Inferior parietal cortex (tissue), 1 donor: ENCODE measurements at regions not wholly inside any gene's neighbourhood (a gene's known extent, or its start where the extent isn't known, plus 50 kb on each side); places are given as distances from the start of the nearest gene placed in this dataset.

Experiments used
- DNase-seq: peaks from one replicate; pipeline ENCODE4 v3.0.0-alpha.2; 2016; ENCODE audit errors: extremely low spot score

- DNase-seq = no peak
Observed at GRCh38 chr12:5227708-5228373, 184.2 kb downstream of the KCNA5 start.

- DNase-seq = no peak
Observed at GRCh38 chr12:5230156-5230555, 186.5 kb downstream of the KCNA5 start.

- DNase-seq = no peak
Observed at GRCh38 chr12:5230861-5231260, 187.2 kb downstream of the KCNA5 start.

GRCh38 chr12:5232291-5232690 lies 188.6 kb downstream of the KCNA5 start:
- DNase-seq = no peak

- DNase-seq = no peak
Observed at GRCh38 chr12:5232826-5233500, 189.3 kb downstream of the KCNA5 start.

- DNase-seq = no peak
Observed at GRCh38 chr12:5236022-5236640, 192.5 kb downstream of the KCNA5 start.

GRCh38 chr12:5242440-5242839 lies 189.5 kb upstream of the NTF3 start:
- no peak for DNase-seq

- DNase-seq = no peak
Observed at GRCh38 chr12:5243014-5243413, 188.9 kb upstream of the NTF3 start.

- DNase-seq = no peak
Observed at GRCh38 chr12:5244513-5244972, 187.4 kb upstream of the NTF3 start.

- DNase-seq = no peak
Observed at GRCh38 chr12:5246196-5246595, 185.7 kb upstream of the NTF3 start.

- no peak for DNase-seq
Observed at GRCh38 chr12:5247144-5247543, 184.8 kb upstream of the NTF3 start.

- DNase-seq = no peak
Observed at GRCh38 chr12:5248230-5248629, 183.7 kb upstream of the NTF3 start.

GRCh38 chr12:5248999-5249526 lies 182.8 kb upstream of the NTF3 start:
- no peak for DNase-seq

- DNase-seq = no peak
Observed at GRCh38 chr12:5251092-5251491, 180.8 kb upstream of the NTF3 start.

GRCh38 chr12:5251786-5252185 lies 180.1 kb upstream of the NTF3 start:
- DNase-seq = no peak

- no peak for DNase-seq
Observed at GRCh38 chr12:5254703-5255102, 177.2 kb upstream of the NTF3 start.

GRCh38 chr12:5257763-5258495 lies 174.0 kb upstream of the NTF3 start:
- no peak for DNase-seq

- no peak for DNase-seq
Observed at GRCh38 chr12:5258498-5258897, 173.4 kb upstream of the NTF3 start.

- DNase-seq = no peak
Observed at GRCh38 chr12:5258926-5259325, 173.0 kb upstream of the NTF3 start.

GRCh38 chr12:5259523-5259922 lies 172.4 kb upstream of the NTF3 start:
- no peak for DNase-seq

- DNase-seq = no peak
Observed at GRCh38 chr12:5260086-5260485, 171.8 kb upstream of the NTF3 start.

GRCh38 chr12:5260591-5261086 lies 171.3 kb upstream of the NTF3 start:
- DNase-seq = no peak
